ENCODE measurements at regions not wholly inside any gene's neighbourhood (a gene's known extent, or its start where the extent isn't known, plus 50 kb on each side); places are given as distances from the start of the nearest gene placed in this dataset.
"Not testable (repeated sequence)": the region's sequence is repeated elsewhere in the genome, so short reads cannot be mapped to it uniquely, and the experiment has no call there.

- DNase-seq = no peak
These were observed 222.4 kb downstream of the TTLL2 start for GRCh38 chr6:167547328-167547692.

DNA sequence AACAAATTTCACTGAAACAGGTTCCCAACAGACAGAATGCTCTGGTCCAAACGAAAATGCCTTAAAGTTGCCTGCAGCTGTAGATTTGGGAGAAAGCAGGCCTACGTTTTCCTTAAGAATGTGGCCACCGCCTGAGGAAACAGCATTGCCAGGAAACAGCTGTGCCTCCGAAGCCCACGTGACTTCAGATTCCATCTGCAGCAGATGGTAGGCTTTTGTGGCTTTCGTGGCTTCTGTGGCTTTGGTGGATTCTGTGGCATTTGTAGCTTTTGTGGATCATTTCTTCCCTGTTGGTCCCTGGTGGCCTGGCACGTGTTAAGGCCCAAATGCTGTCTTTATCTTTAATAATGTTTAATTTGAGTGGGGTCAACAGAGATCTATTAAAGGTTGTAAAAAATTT is 222.9 kb downstream of the TTLL2 start:
- DNase-seq = peak in 1 of 3 donors; percentile 58

DNA sequence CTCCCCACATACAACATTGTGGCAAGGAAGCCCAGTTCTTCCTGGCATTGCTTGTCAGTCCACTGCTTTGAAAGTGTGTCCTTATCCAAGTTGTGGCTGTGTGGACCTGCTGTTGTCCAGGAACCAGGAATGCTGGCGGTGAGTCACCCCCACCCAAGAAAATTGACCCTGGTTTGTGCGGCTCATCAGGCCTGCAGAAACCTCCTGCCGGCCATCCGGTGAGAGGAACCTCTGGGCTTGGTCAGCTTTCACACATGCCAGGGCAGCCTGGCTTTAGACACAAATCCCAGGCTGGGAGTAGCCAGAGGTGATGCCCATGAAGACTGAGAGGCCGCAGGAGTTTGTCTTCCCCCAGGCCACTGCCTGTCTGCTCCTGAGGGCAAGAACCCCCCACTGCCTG is 223.6 kb downstream of the TTLL2 start:
- DNase-seq = no peak

GRCh38 chr6:167549213-167549612 is 224.3 kb downstream of the TTLL2 start:
- DNase-seq = no peak

- peak; percentile 69 to 94 (median 88) for DNase-seq
These were observed 226.2 kb downstream of the TTLL2 start for GRCh38 chr6:167550941-167551627.

GRCh38 chr6:167551628-167552257 is 226.9 kb downstream of the TTLL2 start:
- no peak for DNase-seq

DNA sequence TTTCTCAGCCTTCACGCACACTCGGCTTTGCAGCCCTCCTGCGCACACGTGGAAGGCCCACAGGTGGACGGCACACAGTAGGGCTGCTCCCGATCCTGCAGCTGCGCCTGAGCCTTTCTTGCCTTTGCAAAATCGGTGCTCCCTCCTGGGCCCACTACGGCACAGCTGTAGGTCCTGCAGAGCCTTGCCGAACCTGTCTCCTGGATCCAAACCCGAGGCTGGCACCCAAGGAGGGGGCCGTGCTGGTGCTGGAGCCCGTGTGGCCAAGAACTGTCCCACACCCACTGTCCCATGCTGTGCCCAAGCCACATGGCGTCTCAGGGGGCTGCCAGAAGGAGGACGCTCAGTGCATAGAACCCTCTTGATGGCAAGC is 227.4 kb downstream of the TTLL2 start:
- no peak for DNase-seq

DNA sequence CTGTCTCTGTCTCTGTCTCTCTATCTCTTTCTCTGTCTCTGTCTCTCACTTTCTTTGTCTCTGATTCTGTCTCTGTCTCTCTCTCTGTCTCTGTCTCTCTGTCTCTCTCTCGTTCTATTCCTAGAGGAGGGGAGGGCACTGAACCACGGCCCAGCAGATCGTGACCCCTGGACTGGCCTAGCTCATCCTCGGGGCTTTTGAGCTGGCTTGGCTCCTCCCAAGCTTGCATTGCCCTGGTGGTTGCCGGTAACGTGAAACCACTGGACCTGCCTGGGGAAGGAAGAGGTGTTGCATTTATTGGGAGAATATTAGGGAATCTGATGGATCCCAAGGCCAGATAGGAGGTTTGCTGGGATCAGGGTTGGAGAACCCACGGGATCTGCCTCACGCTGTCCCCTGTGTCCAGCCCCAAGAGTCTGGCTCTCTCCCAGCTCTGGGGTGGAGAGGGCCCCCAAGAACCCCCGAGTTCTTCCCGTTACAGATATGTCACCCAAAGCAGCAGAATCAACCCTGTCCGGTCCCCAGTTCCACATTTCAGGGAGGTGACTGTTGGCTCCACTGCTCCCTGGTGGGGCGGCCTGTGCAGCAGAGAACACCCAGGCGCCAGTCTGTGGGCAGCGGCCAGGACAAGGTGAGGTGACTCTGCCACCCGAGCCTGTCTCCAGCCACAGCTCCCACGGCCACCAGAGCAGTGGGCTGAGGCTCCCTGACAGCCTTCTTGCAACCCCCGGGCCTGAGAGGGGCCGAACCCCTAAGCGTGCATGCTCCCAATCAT is 228.3 kb downstream of the TTLL2 start:
- no peak for DNase-seq

DNA sequence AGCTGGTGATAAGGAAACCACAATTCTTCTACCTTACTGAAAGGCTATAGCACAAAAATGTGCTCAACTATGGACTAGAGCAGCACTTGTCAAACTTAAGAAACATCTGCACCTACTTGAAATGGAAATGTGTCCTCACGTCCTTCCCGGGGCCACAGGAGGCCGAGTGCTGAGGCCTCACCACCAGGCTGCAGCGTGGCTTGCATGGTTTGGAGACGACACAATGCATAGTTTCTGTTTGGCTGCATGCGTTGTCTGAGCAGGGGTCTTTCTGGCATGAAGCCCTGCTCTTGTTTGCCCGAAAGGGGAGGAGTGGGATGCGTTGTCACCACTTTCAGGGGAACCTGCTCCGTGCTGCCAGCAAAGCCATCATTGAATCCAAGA is 228.8 kb downstream of the TTLL2 start:
- no peak for DNase-seq

DNA sequence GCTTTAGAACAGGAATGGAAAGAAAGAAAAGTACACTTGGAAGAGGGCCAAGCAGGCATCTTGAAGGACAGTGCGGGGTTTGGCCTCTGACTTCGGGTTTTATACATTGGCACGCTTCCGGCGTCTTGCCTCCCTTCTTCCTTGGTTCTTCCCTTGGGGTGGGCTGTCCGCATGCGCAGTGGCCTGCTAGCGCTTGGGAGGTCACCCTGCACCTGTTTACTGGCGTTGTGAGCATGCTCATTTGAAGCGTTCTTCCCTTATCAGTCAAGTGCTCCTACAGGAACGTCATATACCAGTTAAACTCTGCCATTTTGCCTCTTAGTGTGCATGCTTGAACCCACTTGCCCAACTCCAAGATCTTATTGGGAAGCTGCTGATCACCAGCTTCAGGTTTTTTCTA is 230.0 kb downstream of the TTLL2 start:
- no peak for DNase-seq

GRCh38 chr6:167555836-167556235 is 230.9 kb downstream of the TTLL2 start:
- no peak for DNase-seq

DNA sequence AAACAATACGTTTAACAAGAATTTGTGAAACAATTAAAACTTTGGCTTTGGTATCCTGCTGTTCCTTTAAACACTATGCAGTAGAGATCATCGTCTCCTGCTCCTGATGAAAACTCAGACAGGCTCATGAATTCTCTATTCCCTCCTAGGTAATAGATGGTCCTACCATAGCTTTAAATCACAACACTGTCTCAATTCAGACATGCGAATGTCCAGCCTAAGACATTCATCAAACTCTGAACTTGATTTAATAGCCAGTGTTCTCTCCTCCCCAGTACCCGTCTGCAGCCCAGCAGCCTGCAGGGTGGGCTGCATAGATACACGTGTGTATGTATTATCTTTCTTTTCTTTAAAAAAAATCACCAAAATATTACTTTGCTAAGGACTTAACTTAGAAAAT is 232.8 kb downstream of the TTLL2 start:
- no peak for DNase-seq

GRCh38 chr6:167558246-167559177 is 233.6 kb downstream of the TTLL2 start:
- peak in 1 of 3 donors; percentile 74 for DNase-seq

- peak in 1 of 3 donors; percentile 53 for DNase-seq
These were observed 235.0 kb downstream of the TTLL2 start for GRCh38 chr6:167559675-167560479.

GRCh38 chr6:167560673-167561569 is 236.0 kb downstream of the TTLL2 start:
- no peak for DNase-seq

DNA sequence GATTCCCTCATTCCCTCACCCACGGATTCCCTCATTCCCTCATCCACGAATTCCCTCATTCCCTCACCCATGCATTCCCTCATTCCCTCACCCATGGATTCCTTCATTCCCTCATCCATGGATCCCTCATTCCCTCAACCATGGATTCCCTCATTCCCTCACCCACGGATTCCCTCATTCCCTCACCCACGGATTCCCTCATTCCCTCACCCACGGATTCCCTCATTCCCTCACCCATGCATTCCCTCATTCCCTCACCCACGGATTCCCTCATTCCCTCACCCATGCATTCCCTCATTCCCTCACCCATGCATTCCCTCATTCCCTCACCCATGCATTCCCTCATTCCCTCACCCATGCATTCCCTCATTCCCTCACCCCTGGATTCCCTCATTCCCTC is 238.0 kb downstream of the TTLL2 start:
- DNase-seq = not testable (repeated sequence)

DNA sequence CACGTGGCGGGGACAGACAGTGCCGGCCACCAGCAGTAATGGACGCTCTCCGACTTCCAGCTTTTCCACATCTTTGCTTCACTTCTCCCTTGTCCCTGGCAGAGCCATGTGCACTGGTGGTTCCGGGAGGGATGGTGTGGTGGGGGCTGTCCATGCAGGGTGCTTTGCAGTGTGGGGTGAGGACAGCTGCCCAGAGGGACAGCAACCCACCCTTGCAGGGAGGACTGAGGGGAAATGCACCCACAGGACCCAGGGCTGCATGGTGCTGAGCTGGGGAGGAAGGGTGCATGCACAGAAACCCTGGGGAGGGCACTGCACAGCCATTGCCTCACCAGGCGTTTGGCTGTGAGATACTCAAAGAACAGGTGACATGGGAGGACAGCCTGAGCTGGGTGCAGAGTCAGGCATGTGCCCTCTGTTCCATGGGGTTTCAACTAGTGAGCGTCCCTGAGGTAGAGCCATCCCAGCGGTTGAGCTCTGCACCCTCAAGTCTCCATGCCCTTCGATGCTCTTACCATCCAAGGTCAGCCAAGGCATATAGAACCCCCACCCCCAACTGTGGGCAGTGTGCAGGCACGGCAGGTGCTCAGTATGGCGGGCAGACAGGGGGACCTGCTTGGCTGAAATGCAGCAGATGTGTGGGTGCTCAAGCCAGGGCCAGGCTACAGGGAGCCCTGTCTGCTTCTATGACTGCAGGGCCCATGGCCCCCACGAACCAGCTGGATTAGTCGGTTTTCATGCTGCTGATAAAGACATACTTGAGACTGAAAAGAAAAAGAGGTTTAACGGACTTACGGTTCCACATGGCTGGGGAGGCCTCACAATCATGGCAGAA is 239.7 kb downstream of the TTLL2 start:
- no peak for DNase-seq

DNA sequence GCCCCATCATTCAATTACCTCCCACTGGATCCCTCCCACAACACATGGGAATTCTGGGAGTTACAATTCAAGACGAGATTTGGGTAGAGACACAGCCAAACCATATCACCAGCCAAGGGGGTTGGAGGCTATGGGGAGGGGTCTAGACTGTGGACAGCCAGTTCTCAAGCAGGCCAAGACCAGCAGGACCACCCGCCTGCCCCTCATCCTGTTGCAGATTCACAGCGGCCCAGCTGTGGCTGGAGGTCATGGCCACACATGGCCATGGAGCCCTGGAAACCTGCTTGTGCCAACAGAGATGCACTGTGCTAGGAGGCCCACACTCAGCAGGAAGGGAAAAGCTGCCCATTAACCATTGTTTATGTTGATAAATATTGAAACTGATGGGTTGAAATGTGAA is 240.5 kb downstream of the TTLL2 start:
- peak in 1 of 3 donors; percentile 7 for DNase-seq

Data from muscle of back (tissue), 3 donors.